ENCODE measurements at regions not wholly inside any gene's neighbourhood (a gene's known extent, or its start where the extent isn't known, plus 50 kb on each side); places are given as distances from the start of the nearest gene placed in this dataset.
"Not testable (repeated sequence)": the region's sequence is repeated elsewhere in the genome, so short reads cannot be mapped to it uniquely, and the experiment has no call there.

- Histone ChIP-seq H3K9me3 (replicated peaks in 1 of 3) (no peaks in the 10 kb centered on the region), H3K27me3 (no peaks in the 10 kb centered on the region), H3K4me1 (replicated peaks in 1 of 2) (no peaks in the 10 kb centered on the region), H3K4me3 (no peak overlapping the region), H3K36me3 (replicated peaks in 1 of 2) (no peaks in the 10 kb centered on the region), H3K27ac (no peak overlapping the region)
- no peak for TF ChIP-seq POLR2A (IDR thresholded peaks at IDR 0.05)
- TF ChIP-seq CTCF (IDR thresholded peaks at IDR 0.05): no peak
- 61 to 87% (median 73%) methylated on average over 1 of the region's 1 CpG for WGBS, 4 donors
- no peak for DNase-seq
- intact Hi-C loops (cut with DNase I): no loop called here
Measured at GRCh38 chr4:45229206-45229605, 502.9 kb upstream of the GNPDA2 start.

- H3K27ac ChIP-seq: no peak overlapping the region
- no peak overlapping the region for H3K4me3 ChIP-seq
- no peaks in the 10 kb centered on the region for H3K36me3 ChIP-seq (replicated peaks in 1 of 2)
- DNase-seq: no peak
- H3K4me1 ChIP-seq (replicated peaks in 1 of 2): no peaks in the 10 kb centered on the region
- TF ChIP-seq CTCF (IDR thresholded peaks at IDR 0.05) (no peak), POLR2A (IDR thresholded peaks at IDR 0.05) (no peak)
- no peaks in the 10 kb centered on the region for H3K27me3 ChIP-seq
- H3K9me3 ChIP-seq (replicated peaks in 1 of 3): no peaks in the 10 kb centered on the region
- intact Hi-C loops (cut with DNase I): no loop called here
Measured at GRCh38 chr4:45215976-45216542, 489.7 kb upstream of the GNPDA2 start.

- intact Hi-C loops (cut with DNase I); DNase-seq; H3K27ac ChIP-seq; H3K4me1 ChIP-seq (replicated peaks in 1 of 2); H3K9me3 ChIP-seq (replicated peaks in 1 of 3); H3K4me3 ChIP-seq; H3K36me3 ChIP-seq (replicated peaks in 1 of 2); H3K27me3 ChIP-seq: not testable (repeated sequence)
- 92 to 96% (median 93%) methylated on average over 11 to 19 of the region's 21 CpGs for WGBS, 4 donors
Measured at GRCh38 chr4:45208476-45208875, 482.1 kb upstream of the GNPDA2 start.

GRCh38 chr4:45207864-45208331 is 481.5 kb upstream of the GNPDA2 start:
- H3K27me3 ChIP-seq; H3K4me1 ChIP-seq (replicated peaks in 1 of 2); H3K36me3 ChIP-seq (replicated peaks in 1 of 2); H3K9me3 ChIP-seq (replicated peaks in 1 of 3); intact Hi-C loops (cut with DNase I); DNase-seq; H3K4me3 ChIP-seq; H3K27ac ChIP-seq: not testable (repeated sequence)
- 89 to 96% (median 93%) methylated on average over 12 to 27 of the region's 27 CpGs; no CpG with 5 or more reads in 1 of the 4 donors for WGBS, 4 donors

- H3K4me3 ChIP-seq; H3K27ac ChIP-seq; H3K36me3 ChIP-seq (replicated peaks in 1 of 2); H3K9me3 ChIP-seq (replicated peaks in 1 of 3); intact Hi-C loops (cut with DNase I); H3K27me3 ChIP-seq; DNase-seq; H3K4me1 ChIP-seq (replicated peaks in 1 of 2): not testable (repeated sequence)
- WGBS, 4 donors: 80 to 94% (median 90%) methylated on average over 4 to 30 of the region's 30 CpGs
Measured at GRCh38 chr4:45207241-45207863, 481.0 kb upstream of the GNPDA2 start.

GRCh38 chr4:45199736-45200135 is 473.4 kb upstream of the GNPDA2 start:
- intact Hi-C loops (cut with DNase I): no loop called here
- 82 to 92% (median 85%) methylated on average over 1 of the region's 1 CpG for WGBS, 4 donors
- H3K36me3 ChIP-seq (replicated peaks in 1 of 2): no peaks in the 10 kb centered on the region
- H3K27me3 ChIP-seq: no peaks in the 10 kb centered on the region
- H3K4me3 ChIP-seq: no peak overlapping the region
- no peak overlapping the region for H3K27ac ChIP-seq
- H3K4me1 ChIP-seq (replicated peaks in 1 of 2): no peaks in the 10 kb centered on the region
- DNase-seq: no peak
- H3K9me3 ChIP-seq (replicated peaks in 1 of 3): no peaks in the 10 kb centered on the region
- TF ChIP-seq CTCF (IDR thresholded peaks at IDR 0.05) (no peak), POLR2A (IDR thresholded peaks at IDR 0.05) (no peak)
